IgD-negative memory B cell (primary cell): ENCODE measurements at regions not wholly inside any gene's neighbourhood (a gene's known extent, or its start where the extent isn't known, plus 50 kb on each side); places are given as distances from the start of the nearest gene placed in this dataset.
"Not testable (repeated sequence)": the region's sequence is repeated elsewhere in the genome, so short reads cannot be mapped to it uniquely, and the experiment has no call there.

ENCODE experiments used
- H3K27ac Mint-ChIP-seq, 3 donors: one replicate each; pipeline ENCODE4 v1.8.0; 2020 to 2022; ENCODE audit warnings: mild to moderate bottlenecking in 3 of 3, mixed read lengths in 3 of 3, moderate library complexity in 1 of 3
- H3K27me3 Mint-ChIP-seq: one replicate; pipeline ENCODE4 v1.8.0; 2021; ENCODE audit warnings: mixed read lengths
- H3K36me3 Mint-ChIP-seq: one replicate; pipeline ENCODE4 v1.8.0; 2020; ENCODE audit warnings: mild to moderate bottlenecking, mixed read lengths
- H3K4me1 Mint-ChIP-seq, 3 donors: one replicate each; pipeline ENCODE4 v1.8.0; 2020 to 2022; ENCODE audit warnings: mixed read lengths in 3 of 3, mild to moderate bottlenecking in 1 of 3
- H3K4me3 Mint-ChIP-seq, 4 donors: one replicate each; pipeline ENCODE4 v1.8.0; 2020 to 2022; ENCODE audit warnings: mild to moderate bottlenecking in 4 of 4, mixed read lengths in 4 of 4, moderate library complexity in 3 of 4
- H3K9me3 Mint-ChIP-seq, 3 donors: one replicate each; pipeline ENCODE4 v1.8.0; 2020 to 2021; ENCODE audit warnings: mixed read lengths in 3 of 3, mild to moderate bottlenecking in 1 of 3

DNA sequence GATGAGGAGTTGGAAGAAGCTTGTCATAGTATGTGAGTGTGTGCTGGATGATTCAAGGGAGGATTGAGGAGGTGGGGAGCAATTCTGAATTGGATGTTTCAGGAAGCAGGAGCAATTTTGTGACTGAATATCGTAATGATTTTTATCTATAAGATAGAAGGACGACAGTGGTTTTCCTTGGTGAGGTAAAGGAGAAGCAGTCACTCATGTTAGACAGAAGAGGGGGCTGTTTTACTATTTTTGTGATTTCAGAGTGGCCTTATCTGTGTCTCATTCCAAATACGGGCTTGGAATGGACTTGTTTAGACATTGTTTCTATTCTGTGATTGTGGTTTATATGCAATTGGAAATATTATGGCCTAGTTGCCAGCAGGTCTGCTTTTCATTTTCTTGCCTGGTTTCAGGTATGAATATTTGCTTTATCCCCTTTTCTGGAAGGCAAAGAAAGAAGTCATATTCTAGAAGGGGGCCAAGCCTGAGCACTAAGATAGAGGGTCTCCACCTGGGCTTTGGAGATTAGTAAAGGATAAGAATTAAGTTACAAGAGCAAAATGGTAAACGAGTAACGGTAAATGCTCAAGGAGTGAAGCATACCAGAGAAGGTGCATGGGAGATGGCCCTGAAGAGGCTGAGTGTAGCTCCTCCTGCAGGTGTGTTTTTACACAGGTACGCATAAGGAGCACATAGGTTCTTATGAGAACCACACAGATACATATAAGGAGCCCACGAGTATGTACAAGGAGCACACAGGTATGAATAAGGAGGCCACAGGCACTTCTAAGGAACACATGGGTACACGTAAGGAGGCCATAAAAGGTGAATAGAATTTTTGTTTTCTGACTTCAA lies 124.6 kb upstream of the KCNAB1 start:
- Mint-ChIP-seq H3K36me3 (no peaks in the 10 kb centered on the region), H3K9me3 (peaks cover 5 to 7% (median 6%) of the 10 kb centered on the region in 3 donors), H3K4me1 (no peaks in the 10 kb centered on the region), H3K4me3 (no peak overlapping the region), H3K27ac (no peak overlapping the region), H3K27me3 (no peaks in the 10 kb centered on the region)

DNA sequence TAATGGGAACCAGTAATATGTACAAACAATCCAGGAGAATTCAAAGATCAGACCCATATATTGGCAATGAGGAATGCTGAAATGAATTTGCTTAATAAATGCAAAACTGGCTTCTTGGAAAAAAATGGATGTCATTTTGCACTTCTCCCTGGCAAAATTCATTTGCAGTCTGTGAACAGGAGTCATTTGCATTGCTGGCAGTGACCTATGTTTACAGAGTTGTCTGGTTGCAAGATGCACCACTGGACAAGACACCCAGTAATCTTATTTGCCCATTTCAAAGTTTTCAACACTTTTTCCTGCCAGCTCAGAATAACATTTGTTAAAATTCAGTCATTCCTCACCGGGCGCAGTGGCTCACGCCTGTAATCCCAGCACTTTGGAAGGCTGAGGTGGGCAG lies 123.5 kb upstream of the KCNAB1 start:
- Mint-ChIP-seq H3K4me3 (no peak overlapping the region), H3K27ac (no peak overlapping the region), H3K9me3 (peaks cover 5 to 7% (median 6%) of the 10 kb centered on the region in 3 donors), H3K4me1 (no peaks in the 10 kb centered on the region), H3K27me3 (no peaks in the 10 kb centered on the region), H3K36me3 (no peaks in the 10 kb centered on the region)

DNA sequence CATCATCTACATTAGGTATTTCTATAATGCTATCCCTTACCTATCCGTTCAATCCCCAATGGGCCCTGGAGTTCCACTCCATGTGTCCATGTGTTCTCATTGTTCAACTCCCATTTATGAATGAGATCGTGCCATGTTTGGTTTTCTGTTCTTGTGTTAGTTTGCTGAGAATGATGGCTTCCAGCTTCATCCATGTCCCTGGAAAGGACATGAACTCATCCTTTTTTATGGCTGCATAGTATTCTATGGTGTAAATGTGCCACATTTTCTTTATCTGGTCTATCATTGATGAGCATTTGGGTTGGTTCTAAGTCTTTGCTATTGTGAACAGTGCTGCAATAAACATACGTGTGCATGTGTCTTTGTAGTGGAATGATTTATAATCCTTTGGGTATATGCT lies 122.2 kb upstream of the KCNAB1 start:
- H3K36me3 Mint-ChIP-seq, H3K4me1 Mint-ChIP-seq, H3K27ac Mint-ChIP-seq, H3K9me3 Mint-ChIP-seq, H3K27me3 Mint-ChIP-seq, H3K4me3 Mint-ChIP-seq: not testable (repeated sequence)

DNA sequence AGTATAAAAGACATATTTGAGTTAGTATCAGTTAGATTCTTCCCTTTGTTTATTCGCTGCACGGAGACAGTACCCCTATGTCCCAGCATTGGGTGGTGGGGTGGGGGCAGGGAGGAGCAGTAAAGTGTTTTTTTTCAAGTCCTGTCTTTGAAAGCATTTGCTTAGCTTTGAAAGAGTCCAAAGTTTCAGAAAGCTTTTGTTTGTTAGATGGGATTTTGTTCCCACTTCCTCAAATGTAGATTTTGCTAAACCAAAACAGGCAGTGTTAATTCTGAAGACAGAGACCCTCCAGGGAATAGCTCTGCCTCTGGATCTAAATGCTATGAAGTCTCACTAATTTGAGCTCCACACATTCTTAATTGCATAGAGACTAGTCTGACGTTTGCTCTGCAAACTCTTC lies 114.6 kb upstream of the KCNAB1 start:
- peaks cover 9% of the 10 kb centered on the region for H3K27me3 Mint-ChIP-seq
- no peaks in the 10 kb centered on the region for H3K36me3 Mint-ChIP-seq
- H3K4me1 Mint-ChIP-seq: no peaks in the 10 kb centered on the region

DNA sequence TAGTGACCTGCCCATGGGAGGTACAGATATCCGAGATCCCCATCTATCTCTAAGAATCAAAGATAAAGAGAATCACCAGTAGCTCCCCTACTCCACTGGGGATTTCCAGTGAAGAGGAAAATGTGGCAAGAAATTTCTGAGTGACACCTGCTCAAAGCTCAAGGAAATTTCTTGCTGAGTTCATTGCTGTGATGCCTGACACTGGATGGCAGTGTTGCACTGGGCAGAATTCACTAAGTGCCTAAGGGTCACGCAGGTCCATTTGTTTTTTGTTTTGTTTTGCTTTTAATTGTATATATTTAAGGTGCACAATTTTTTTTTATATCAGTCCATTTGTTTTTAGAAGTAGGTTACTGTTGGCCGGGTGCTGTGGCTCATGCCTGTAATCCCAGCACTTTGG lies 109.5 kb upstream of the KCNAB1 start:
- Mint-ChIP-seq H3K27me3 (peaks cover 11% of the 10 kb centered on the region), H3K4me3 (no peak overlapping the region), H3K9me3 (no peaks in the 10 kb centered on the region), H3K4me1 (no peaks in the 10 kb centered on the region), H3K27ac (no peak overlapping the region), H3K36me3 (no peaks in the 10 kb centered on the region)

More for the DNA sequence above, 114.6 kb upstream of the KCNAB1 start:
- no peak overlapping the region for H3K27ac Mint-ChIP-seq
- no peaks in the 10 kb centered on the region for H3K9me3 Mint-ChIP-seq
- H3K4me3 Mint-ChIP-seq: no peak overlapping the region

DNA sequence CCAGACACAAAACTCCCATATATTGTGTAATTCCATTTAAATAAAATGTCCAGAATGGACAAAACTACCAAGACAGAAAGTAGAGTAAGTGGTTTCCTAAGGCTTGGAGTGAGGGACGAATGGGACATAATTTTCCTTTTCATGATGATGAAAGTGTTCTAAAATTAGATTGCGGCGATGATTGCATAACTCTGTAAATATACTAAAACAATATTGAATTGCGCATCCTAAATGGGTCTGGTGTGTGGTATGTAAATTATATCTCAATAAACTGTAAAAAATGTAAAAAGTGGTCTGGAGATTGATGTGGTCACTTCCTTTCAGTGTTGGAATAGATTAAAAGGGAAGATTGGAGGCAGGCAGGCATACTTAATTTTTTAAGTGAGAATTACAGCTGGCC lies 105.9 kb upstream of the KCNAB1 start:
- Mint-ChIP-seq H3K9me3 (no peaks in the 10 kb centered on the region), H3K27ac (no peak overlapping the region), H3K4me1 (no peaks in the 10 kb centered on the region)

DNA sequence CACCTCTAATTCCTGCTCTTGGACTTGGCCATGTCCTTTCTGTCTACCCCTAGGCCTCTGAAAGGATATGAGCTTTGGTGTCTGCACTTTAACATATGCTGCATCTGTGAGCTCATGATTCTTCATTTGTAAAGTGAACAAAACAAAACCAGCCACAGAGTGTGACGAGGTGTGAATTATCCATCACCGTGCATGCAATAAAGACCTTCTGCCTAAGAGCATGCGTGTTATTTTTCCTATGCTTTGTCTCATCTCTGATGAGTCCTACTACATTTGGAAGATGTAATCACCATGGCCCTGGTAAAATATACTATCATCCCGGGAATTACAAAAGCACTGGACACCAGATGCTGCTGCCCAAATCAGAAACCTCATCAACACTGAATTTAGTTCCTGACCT lies 103.5 kb upstream of the KCNAB1 start:
- H3K9me3 Mint-ChIP-seq: no peaks in the 10 kb centered on the region
- H3K27ac Mint-ChIP-seq: no peak overlapping the region
- H3K4me3 Mint-ChIP-seq: no peak overlapping the region
- H3K4me1 Mint-ChIP-seq: no peaks in the 10 kb centered on the region
- H3K36me3 Mint-ChIP-seq: peaks cover 3% of the 10 kb centered on the region
- H3K27me3 Mint-ChIP-seq: no peaks in the 10 kb centered on the region

More for the DNA sequence above, 105.9 kb upstream of the KCNAB1 start:
- H3K27me3 Mint-ChIP-seq: peaks cover 4% of the 10 kb centered on the region
- peaks cover 3% of the 10 kb centered on the region for H3K36me3 Mint-ChIP-seq
- H3K4me3 Mint-ChIP-seq: no peak overlapping the region

DNA sequence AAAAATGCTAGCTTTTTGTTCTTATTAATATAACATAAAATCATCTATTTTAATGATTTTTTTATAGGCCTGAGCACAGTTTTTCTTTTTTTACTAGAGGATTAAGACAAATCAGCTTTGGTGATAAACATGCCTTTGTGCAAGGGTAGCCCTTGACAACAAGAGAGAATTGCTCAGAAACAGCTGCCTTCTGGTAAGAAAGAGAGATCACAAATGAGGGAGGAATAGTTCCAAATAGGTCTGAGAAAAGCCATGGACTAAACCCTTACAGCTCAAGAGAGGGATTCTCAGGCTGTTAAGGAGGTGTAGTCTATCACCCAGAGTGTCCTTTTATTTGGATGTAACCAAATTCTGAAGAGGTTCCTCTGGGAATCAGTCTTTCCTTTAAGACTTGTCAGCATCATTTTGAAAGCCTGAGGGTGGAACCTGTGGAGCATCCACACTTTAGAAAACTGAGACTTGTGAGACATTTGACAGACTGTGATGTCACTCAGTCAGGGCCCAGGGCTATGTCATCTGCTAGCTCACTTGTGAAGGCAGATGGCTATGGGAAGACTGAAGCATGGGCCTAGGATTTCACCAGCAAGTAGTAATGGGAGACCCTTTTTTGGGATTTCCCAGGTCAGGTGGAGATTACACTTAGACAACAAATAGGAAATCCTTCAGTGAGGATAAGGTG lies 102.9 kb upstream of the KCNAB1 start:
- Mint-ChIP-seq H3K4me1 (no peaks in the 10 kb centered on the region), H3K27me3 (no peaks in the 10 kb centered on the region), H3K27ac (no peak overlapping the region), H3K4me3 (no peak overlapping the region), H3K36me3 (peaks cover 3% of the 10 kb centered on the region), H3K9me3 (no peaks in the 10 kb centered on the region)

DNA sequence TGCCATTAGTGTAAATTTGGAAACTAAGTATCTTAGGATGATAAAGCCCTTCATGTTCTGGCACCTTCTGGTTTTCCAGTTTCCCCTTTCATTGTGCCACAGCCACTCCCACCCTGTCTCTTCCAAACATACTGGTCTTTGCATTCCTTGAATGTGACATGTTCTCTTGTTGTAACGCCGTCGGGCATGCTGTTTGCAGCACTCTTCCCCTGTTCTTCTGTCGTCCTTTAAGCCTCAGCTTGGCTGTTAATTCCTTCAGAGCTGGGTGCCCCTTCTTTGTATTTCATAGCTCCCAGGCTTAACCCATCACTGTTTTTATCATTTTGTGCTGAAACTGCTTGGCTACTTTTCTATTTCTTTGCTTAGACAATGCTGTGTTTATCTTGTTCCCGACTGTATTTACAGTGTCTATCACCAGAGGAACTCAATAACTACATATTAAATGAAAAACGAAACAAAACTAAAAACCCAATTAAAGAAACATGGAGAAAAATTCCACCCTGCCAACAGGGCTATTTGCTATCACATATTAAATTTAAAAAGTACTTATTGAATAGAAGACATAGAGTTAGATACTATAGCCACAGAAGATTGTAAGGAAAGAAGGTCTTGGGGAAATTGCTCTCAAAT lies 95.4 kb upstream of the KCNAB1 start:
- Mint-ChIP-seq H3K27me3 (peaks cover 3% of the 10 kb centered on the region), H3K27ac (no peak overlapping the region), H3K4me1 (no peaks in the 10 kb centered on the region), H3K4me3 (no peak overlapping the region), H3K36me3 (no peaks in the 10 kb centered on the region), H3K9me3 (no peaks in the 10 kb centered on the region)

DNA sequence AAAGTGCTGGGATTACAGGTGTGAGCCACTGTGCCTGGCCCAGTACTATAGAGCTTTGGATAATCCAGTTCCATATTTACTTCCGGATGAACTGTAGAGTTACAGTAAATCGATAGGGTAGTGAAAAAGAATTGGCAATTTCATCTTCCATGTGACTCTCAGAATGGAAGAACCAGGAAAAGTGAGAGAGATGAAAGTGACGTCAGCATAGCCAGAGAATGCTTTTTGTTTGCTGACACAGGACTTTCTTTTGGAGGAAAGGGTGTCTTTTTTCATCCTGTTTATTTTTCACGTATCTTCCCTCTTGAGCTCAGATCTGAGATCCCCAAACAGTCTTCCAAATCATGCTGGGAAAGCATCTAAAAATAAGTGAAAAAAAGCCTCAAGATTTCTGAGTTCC lies 91.2 kb upstream of the KCNAB1 start:
- H3K27ac Mint-ChIP-seq: no peak overlapping the region
- H3K36me3 Mint-ChIP-seq: no peaks in the 10 kb centered on the region
- H3K4me1 Mint-ChIP-seq: no peaks in the 10 kb centered on the region
- no peak overlapping the region for H3K4me3 Mint-ChIP-seq
- peaks cover 5% of the 10 kb centered on the region for H3K27me3 Mint-ChIP-seq
- no peaks in the 10 kb centered on the region for H3K9me3 Mint-ChIP-seq

DNA sequence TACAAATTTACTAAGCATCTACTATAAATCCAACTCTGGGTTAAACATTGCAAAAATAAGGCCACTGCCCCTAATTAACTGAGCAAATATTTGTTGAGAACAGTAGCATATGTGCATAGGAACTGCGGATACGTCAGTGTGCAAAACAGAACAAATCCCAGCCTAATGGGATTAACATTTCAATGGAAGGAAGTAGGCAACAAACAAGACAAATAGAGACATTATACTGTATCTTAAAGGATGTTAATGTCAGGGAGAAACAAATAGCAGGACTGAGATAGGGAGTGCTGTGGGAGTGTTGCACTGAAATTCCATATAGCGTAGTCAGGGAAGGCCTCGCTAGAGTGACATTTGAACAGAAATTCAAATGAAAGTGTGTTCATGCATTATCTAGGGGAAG lies 89.7 kb upstream of the KCNAB1 start:
- H3K4me3 Mint-ChIP-seq: no peak overlapping the region
- no peak overlapping the region for H3K27ac Mint-ChIP-seq
- H3K27me3 Mint-ChIP-seq: peaks cover 2% of the 10 kb centered on the region
- no peaks in the 10 kb centered on the region for H3K4me1 Mint-ChIP-seq
- no peaks in the 10 kb centered on the region for H3K36me3 Mint-ChIP-seq
- H3K9me3 Mint-ChIP-seq: no peaks in the 10 kb centered on the region

DNA sequence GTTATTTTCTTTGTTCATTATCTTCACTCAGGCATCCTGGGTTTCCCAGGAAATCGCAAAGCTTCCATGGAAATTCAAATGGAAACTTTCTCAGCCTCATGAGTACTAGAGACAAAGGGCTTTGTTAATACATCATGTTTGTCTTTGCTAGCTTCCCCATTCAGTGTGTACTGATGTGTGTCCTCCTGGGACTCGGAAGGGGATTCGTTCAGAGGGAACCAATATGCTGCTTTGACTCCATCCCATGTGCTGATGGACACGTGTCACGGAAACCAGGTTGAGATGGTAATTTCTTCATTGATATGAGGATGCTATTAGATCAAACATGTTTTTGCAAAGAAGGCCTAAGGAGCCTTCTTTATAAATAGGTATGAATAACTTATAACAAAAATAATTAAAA lies 87.0 kb upstream of the KCNAB1 start:
- H3K4me3 Mint-ChIP-seq: no peak overlapping the region
- no peaks in the 10 kb centered on the region for H3K36me3 Mint-ChIP-seq
- H3K9me3 Mint-ChIP-seq: no peaks in the 10 kb centered on the region
- H3K27me3 Mint-ChIP-seq: peaks cover 2% of the 10 kb centered on the region
- H3K4me1 Mint-ChIP-seq: peaks cover 0 to 1% (median 0%) of the 10 kb centered on the region in 3 donors
- H3K27ac Mint-ChIP-seq: no peak overlapping the region

DNA sequence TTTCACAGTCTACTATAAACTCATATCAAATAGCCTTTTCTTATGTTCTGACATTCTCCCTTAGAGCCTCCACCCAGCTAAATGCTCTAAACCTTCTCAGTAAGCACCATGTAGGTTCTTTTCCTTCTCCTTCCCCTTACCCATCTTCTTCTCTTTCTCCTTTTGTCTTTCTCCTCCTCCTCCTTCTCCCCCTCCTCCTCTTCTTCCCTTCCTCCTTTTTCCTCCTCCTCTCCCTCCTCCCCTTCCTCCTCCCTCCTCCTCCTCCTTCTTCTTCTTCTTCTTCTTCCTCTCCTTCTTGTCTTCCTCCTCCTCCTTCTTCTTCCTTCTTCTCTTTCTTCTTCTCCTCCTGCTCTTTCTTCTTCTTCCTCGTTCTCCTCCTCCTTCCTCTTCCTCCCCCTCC lies 85.2 kb upstream of the KCNAB1 start:
- H3K4me3 Mint-ChIP-seq: no peak overlapping the region
- H3K9me3 Mint-ChIP-seq: no peaks in the 10 kb centered on the region
- peaks cover 0 to 1% (median 0%) of the 10 kb centered on the region in 3 donors for H3K4me1 Mint-ChIP-seq
- no peaks in the 10 kb centered on the region for H3K36me3 Mint-ChIP-seq
- no peak overlapping the region for H3K27ac Mint-ChIP-seq
- H3K27me3 Mint-ChIP-seq: peaks cover 2% of the 10 kb centered on the region

DNA sequence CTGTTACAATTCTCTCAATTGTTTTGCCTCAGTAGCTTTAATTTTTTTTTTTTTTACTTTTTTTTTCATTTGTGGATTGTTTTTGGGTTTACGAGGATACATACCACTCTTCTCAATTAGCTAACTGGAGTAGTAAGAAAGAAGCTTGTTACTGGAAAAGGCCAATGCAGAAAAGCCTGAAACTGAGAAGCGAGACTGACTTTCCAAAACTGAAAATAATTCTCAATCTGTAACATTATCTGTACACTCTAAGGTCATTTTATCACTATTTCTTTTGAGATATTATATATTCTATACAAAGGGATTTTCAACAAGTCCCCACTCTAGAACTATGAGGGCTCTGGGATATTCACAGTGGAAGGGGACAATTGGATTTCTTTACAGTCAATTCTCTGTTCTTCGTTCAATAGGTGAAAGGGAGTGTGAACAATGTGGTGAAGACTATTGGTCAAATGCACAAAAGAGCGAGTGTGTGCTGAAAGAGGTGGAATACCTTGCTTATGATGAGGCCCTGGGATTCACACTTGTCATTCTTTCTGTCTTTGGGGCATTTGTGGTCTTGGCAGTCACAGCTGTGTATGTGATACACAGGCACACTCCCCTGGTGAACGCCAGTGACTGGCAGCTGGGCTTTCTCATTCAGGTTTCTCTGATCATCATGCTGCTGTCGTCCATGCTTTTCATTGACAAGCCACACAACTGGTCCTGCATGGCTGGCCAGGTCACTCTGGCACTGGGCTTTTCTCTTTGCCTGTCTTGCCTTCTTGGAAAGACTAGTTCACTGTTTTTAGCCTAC lies 83.9 kb upstream of the KCNAB1 start:
- Mint-ChIP-seq H3K9me3 (no peaks in the 10 kb centered on the region), H3K27me3 (peaks cover 2% of the 10 kb centered on the region), H3K4me3 (no peak overlapping the region), H3K36me3 (no peaks in the 10 kb centered on the region), H3K4me1 (peaks cover 0 to 1% (median 0%) of the 10 kb centered on the region in 3 donors), H3K27ac (no peak overlapping the region)

DNA sequence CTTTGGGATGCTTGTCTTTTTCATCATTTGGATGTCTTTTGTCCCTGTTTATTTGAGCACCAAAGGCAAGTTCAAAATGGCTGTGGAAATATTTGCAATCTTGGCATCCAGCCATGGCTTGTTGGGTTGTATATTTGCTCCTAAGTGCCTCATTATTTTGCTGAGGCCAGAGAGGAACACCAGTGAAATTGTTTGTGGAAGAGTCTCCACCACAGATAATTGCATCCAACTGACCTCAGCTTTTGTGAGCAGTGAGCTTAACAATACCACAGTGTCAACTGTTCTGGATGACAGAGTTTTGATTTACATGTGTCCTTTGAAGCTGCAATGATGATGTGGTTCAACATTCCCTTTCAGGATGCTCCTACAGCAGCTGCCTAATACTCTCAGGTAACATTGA lies 83.0 kb upstream of the KCNAB1 start:
- H3K36me3 Mint-ChIP-seq: no peaks in the 10 kb centered on the region
- no peaks in the 10 kb centered on the region for H3K27me3 Mint-ChIP-seq
- H3K4me3 Mint-ChIP-seq: no peak overlapping the region
- peaks cover 0 to 1% (median 0%) of the 10 kb centered on the region in 3 donors for H3K4me1 Mint-ChIP-seq
- H3K9me3 Mint-ChIP-seq: no peaks in the 10 kb centered on the region
- H3K27ac Mint-ChIP-seq: no peak overlapping the region
